HG02678 (cell line): ENCODE measurements at regions not wholly inside any gene's neighbourhood (a gene's known extent, or its start where the extent isn't known, plus 50 kb on each side); places are given as distances from the start of the nearest gene placed in this dataset.

Experiments
- ATAC-seq: cut with Tn5 transposase; IDR thresholded peaks from one replicate; pipeline ENCODE4 v1.9.1; 2021; ENCODE audit warnings: mild to moderate bottlenecking, moderate library complexity; ENCODE audit not compliant: unreplicated experiment

DNA sequence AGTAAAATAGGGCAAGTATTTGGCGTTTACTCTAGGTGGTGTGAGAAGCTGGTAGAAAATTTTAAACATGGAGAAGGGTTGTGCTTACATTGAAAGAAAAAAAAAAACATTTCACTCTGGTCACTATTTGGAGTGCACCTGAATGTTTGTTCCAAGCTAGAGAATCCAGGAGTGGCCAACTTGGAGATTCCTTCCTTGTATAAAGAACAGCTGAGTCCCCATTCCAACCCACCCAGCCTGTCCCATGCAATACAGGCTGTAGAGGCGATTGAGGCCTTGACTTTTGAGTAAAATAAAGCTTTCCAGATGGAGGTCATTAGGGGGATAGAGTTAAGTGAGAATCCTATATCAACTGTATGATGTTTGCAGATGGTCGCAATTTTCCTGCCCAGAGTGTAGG lies 203.8 kb upstream of the SYT4 start:
- ATAC-seq, result no peak

DNA sequence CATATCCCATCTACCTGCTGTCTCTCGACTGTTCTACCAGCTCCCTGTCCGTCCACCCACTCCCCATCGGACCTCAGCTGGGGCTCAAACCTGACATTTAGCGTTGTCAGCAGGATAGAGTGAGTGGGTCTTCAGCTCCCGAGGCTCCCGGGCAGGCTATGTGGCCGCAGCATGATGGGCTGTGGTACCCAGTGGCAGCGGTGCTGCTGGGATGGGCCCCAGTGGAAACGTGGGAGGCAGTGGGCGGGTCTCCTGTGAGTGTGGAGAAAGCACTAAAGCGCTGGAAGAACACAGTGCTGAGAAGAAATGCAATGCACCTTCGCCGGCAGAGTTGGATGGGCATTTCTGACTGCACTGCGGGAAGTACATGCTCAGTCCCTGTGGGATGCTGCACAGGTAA lies 204.8 kb upstream of the SYT4 start:
- ATAC-seq, result no peak

DNA sequence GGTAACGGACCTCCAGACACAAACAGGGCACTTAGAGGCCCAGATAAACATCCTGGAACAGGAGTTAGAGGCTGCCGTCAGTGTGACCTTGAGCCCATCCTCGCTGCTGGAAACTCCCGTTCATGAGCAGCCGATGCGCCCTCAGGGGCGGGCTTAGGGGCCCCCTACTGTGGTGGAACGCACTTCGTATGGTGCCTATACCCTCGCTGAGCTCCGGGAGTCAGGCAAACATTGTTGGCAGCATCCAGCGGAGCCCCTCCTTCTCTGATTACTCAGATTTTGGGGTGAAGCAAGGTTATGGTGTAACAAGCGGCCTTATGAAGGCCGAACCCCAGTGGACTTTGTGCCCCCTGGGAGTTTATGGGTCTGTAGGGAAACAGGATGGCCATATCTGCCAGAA lies 205.3 kb upstream of the SYT4 start:
- no peak for ATAC-seq

DNA sequence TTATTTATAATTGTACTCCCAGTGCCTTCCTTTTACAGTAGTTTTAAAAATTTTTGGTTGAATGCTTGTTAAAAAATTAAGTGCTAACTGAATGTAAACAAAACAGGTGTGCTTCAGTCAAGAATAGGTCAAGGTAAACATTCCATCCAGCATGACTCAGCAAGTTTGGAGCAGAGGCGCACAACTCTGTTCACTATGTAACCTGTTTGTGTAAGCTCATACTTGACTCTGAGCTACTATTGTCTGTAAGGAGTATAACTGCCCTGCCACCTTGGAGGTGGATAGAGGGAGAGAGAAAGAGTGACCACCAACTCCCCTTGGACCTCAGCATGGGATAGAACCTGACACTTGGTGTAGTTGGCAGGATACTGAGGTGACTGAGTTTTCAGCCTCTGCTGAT lies 207.4 kb upstream of the SYT4 start:
- ATAC-seq, result no peak

DNA sequence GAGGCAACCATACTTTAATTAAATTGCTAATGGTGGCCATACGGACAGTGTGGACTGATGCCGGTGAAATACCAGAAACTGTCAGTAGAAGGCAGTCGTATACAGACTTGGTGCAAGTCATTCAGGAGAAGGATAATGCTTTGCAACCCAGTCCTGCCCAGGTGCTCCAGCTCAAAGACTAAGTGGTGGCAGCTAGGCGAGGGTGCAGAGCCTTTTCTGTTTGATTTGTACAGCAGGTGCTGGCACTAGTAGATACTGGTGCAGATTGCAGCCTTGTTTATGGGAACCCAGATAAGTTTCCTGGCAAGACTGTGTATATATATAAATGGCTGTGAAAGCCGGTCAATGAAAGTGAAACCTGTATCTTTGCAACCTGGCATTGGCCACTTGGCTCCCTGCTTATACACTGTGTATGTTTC lies 208.3 kb upstream of the SYT4 start:
- ATAC-seq, result no peak

DNA sequence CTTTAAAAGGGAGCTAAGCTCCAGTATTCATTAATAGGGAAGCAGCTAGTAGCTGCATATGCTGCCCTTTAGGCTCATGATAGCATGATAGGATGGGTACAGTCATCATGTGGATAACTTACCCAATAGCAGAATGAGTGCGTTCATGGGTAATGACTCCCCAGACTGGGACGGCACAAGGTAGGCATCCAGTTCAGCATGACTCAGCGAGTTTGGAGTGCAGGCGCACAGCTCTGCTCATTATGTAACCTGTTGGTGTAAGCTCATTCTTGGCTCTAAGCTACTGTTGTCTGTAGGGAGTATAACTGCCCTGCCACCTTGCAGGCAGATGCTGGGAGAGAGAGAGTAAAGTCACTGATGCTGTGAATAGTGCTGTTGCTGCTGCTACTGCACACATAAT lies 209.2 kb upstream of the SYT4 start:
- ATAC-seq, result no peak

DNA sequence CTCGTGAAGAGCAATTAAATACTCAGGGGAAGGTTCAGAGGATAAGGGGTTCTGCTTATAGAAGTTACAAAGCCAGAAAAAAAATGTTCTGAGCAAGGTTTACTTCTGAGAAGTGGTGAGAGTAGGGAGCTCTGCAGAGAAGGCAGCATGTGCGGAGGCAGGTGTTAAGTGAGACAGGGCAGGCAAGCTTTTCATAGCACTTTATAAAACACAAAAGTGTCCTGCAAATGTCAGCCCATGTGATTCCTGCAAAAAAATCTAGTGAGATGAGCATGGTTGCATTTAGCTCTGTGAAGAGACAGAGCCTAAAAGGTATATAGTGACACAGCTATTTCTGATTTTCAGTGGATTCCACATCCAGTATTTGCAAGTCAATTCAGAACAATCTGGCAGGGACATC lies 223.8 kb upstream of the SYT4 start:
- ATAC-seq, result no peak

DNA sequence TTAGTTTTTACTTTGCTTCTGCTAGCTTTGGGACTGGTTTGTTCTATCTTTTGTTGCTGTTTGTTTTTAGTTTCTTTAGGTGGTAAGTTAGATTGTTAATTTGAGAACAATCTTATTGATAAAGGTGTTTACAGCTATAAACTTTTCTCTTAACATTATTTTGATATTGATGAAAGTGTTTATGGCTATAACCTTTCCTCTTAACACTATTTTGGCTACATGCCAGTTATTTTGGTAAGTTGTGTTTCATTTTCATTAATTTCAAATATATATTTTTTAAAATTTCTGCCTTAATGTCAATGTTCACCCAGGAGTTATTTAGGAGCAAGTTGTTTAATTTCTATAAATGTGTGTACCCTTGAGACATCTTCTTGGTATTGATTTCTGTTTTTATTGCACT lies 229.6 kb upstream of the SYT4 start:
- no peak for ATAC-seq

DNA sequence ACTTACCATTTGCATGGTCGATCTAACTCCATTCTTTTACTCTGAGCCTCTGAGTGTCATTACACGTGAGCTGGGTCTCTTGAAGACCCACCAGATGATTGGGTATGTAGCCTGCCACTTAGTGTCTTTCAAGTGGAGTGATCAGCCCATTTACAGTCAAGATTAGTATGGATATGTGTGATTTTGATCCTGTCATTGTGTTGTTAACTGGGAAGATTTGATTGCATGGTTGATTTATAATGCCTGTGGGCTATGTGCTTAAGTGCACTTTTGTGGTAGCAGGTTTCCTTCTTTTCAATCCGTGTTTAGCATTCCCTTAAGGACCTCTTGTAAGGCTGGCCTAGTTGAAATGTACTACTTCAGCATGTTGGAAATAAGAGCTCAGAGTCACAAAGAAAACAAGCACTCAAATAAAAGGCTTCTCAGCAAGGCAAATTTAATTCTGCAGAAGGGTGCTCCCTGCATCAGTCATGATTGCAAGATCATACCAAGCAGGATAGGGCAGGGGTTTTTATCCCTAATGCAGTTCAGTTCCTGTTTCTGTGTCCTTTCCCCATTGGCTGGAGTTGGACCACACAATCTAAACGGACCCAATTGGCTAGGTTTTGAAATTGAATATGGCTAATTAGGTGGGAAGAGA lies 230.7 kb upstream of the SYT4 start:
- ATAC-seq, result no peak

DNA sequence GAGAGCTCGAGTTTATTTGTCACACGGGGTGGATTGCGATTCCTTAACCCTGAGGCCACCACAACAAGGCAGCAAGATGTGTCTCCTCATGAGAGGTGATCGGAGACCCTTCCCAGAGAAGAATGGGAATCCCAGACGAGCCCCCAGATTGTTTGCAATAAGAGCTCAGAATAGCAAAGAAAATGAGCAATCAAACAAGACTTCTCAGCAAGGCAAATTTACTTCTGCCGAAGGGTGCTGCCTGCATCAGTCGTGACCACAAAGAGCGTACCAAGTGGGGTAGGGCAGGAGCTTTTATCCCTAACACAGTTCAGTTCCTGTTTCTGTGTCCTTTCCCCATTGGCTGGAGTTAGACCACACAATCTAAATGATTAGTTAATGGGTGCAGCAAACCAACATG lies 237.5 kb upstream of the SYT4 start:
- no peak for ATAC-seq

DNA sequence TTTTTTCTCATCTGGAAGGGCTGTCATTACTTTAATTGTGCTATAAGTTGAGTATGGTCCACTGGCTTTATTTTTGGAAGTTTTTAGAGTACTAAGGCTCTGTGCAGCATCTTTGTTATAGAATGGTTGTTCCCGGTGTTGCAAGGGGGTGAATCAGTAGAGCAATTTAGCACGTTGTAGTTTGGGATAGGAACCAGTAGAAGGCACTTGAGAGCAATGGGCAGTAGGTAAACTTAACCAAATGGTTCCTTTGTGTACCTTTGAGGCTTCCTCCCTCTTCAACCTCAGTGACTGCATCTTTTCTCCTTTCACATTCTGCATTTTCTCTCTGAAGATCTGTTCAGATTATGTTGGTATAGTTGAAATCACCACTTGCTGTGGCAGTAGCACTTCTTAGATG lies 238.2 kb upstream of the SYT4 start:
- ATAC-seq, result no peak

DNA sequence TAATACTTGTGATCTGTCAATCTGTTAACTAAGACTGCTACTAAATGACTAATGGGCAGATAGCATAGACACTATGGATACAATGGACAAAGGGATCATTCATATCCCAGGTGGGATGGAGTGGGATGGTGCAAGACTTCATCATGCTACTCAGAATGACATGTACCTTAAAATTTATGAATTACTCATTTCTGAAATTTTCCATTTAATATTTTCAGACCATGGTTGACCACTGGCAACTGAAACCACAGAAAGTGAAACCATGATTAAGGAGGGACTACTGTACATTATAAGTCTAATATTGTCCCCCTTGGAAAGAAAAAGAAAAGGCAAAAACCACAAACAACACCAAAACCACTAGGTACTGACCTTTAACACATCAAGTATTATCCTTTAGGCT lies 247.0 kb upstream of the SYT4 start:
- ATAC-seq, result no peak

DNA sequence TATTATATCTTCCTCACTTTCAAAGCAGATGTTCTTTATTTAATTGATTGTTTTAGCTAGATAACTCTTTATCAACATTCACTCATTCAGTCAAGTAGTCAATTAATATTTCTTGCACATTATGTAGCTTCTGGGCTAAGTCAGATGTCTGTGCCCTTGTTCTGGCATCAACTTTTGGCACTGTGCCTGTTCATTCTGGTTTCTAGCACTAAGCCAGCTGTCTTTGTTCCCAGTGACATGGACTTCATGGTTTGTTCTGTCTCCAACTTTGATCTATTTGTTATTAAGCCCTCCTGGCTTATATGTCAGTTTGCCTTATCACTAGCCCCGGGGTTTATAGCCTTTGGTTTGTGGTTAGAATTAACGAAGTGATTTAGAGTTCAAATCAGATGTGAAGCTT lies 247.9 kb upstream of the SYT4 start:
- ATAC-seq, result no peak

DNA sequence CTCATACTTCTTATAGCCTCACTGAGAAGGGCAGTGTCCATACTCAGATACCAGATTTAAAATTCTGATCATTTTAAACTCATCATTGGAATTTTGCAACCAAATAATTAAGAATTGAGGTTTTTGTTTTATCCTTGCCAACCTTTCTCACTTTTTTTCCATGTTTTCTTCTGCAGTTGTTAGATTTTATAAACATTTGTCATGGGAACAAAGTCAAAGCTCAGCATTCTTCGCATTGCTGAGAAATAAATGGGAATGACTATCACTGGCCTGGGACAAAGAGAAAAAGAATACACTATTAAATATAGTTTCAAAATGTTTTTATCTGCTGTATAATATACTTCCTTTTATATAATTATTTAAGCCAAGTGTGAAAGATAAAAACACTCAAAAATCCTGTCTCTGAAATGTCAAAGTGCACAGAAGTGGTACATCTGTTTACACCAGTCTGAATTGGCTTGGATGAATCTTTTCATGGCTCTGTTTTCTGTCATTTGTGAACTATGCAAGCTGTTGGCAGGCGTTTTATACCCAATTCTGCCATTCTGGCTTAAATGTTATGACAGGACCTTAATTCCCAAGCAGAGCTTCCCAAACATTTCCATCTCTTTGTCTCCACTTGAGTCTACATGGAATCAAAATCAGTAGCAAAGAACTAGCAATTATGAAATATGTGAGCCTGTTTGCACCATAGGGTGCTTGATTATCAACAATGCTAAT lies 249.3 kb upstream of the SYT4 start:
- ATAC-seq, result no peak

DNA sequence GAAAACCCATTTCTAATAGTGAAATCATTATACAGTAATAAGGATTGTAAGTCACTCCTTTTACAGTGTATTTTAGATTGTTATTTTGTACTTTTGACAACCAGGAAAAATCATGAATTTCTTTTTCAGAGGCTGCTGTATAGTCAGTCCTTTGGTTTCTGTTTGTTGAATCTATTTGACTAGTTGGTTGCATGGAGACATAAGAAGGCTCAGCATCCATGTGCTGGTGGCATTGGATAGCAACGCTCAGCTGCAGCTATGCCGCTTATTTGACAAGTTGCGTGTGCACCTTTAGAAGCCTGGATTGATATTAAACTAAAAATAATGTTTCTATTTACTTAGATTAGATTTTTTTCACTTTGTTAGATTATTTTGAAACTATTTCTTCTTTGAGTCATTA lies 254.1 kb upstream of the SYT4 start:
- no peak for ATAC-seq

DNA sequence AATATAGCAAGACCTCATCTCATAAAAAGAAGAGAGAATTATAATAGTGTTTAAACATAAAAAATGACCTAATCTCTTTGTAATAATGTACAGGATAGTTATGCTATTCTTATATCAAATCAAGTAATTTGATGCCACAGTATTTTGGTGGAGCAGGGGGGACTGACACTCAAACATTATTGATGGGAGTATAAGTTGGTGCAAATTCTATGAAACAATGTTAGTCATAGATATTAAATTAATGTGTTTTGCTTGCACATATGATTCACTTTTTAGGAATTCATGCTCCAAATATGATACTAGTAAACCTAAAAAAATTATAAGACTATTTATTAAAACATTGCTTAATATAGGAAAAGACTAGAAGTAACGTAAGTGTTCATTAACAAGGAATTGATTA lies 256.1 kb upstream of the SYT4 start:
- ATAC-seq, result no peak

DNA sequence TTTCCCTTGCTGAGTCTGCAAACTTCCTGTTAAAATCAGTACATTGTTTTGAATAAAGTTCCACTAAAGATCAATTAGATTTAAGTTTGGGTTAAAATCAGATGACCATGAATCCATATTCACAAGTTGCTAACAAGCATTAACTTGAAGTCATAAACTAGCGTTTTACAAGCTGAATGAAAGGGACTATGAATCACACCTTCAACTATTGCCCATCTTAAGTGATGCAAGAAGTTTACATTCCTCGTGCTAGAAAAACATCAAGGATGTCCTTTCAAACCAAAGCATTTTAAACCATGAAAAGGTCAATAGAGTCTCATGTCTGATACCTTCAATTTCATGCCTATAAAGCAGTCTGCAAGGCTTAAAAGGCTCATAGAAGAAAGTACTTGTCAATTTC lies 257.2 kb upstream of the SYT4 start:
- ATAC-seq, result no peak

DNA sequence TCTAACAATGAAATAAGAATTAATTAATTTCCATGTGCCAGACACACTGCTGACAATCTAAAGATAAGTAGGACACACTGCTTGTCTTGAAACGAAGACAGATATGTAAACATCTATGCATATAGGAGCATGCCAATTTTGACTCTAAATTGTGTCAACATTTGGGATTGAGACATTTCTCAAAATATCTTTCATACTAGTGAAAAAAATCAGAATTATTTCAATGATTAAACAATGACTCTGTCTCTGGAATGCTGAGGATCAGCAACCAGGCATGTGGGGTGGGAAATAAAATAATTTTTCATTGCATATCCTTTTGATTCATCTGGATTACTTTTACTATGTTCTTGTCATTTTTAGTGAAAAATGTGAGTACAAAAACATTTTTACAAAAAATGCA lies 262.6 kb upstream of the SYT4 start:
- no peak for ATAC-seq

DNA sequence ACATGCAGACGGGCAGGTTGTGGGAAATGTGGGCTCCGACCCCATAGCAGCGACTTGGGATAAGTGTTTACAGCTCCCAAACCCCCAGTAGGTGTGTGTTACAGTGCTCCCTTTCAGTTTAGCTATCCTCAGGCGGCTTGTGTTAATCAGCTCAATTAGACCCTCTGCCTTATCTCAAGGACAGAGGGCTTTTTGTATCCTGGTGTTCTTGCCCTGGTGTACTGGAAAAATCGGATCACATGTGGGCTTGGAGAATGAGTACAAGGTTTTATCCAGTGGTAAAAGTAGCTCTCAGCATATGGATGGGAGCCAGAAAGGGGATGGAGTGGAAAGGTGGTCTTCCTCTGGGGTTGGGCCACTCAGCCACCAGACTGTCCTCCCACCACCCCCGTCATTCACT lies 264.7 kb upstream of the SYT4 start:
- ATAC-seq, result no peak

DNA sequence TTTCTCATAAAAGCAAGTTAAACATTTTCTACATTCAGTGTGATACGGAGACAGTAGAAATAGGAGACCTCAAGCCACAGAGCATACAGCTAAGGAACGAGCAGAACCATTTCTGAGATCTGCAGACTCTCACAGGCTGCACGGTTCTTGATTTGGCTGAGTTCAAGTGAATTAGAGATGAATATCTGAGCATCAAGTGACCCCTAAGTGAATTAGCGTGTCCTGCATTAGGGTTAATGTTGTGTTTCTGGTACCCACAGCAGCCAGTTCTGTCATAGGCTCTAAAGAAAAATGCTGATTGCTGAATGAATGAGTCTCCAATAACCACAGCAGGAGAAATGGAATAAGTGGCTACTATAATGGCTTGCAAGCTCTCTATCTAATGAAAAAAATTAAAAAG lies 265.9 kb upstream of the SYT4 start:
- no peak for ATAC-seq

DNA sequence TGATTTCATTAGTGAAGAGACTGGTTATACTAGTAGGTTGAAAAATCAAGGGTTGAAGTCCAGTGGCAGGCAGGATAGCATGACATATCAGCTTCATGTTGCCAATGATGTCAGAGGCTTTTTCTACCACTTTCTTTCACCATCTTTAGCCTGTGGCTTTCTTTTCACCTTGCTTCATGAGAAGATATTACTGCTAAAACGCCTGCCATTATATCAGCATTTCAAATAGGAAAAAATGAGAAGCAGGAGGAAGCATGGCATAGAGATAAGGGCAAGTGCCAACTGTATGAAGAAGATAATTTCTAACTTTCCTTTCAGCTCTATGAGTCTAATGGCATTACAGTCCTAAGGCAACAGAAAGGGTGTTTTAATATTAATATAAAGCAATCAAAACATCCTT lies 270.2 kb upstream of the SYT4 start:
- ATAC-seq, result no peak

DNA sequence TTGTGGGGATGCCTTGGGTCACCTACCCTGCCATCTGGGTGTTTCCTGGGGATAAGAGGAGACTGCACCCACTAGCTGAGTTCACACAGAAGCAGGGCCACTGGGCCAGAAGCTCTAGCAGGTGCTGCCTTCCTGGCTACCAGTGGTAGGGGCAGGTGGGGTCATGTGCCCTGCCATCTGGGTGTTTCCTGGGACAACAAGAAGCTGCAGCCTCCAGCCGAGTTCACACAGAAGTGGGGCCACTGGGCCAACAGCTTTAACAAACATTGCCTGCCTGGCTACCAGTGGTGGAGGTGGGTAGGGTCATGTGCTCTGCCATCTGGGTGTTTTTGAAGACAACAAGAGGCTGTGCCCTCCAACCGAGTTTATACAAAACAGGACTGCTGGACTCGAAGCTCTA lies 282.2 kb upstream of the SYT4 start:
- no peak for ATAC-seq

DNA sequence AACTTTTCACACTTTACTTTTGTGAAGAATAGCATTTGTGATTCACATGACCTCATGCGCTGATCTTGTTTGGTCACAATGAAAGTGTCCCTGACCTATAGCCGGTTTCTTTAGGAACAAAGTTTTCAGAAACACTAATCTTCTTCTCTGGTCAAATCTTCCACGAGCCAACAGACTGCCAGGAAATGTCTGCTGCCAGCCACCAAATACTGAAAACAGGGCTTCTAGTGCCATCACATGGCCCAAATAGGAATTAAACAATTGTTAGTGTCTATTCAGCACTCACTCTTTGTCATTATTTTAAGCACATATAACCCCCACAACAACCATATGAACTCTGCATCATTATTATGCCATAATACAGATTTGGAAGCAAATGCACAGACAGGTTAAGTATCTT lies 286.5 kb upstream of the SYT4 start:
- ATAC-seq, result no peak
